Activated CD4-positive, CD25-positive, alpha-beta regulatory T cell treated with anti-CD3 and anti-CD28 coated beads, Interleukin-2, amount 50 U/mL, for 72 hours (primary cell): ENCODE measurements at regions not wholly inside any gene's neighbourhood (a gene's known extent, or its start where the extent isn't known, plus 50 kb on each side); places are given as distances from the start of the nearest gene placed in this dataset.
"Not testable (repeated sequence)": the region's sequence is repeated elsewhere in the genome, so short reads cannot be mapped to it uniquely, and the experiment has no call there.

Source experiments
- DNase-seq: peaks from one replicate; pipeline ENCODE4 v3.0.0; 2021

DNA sequence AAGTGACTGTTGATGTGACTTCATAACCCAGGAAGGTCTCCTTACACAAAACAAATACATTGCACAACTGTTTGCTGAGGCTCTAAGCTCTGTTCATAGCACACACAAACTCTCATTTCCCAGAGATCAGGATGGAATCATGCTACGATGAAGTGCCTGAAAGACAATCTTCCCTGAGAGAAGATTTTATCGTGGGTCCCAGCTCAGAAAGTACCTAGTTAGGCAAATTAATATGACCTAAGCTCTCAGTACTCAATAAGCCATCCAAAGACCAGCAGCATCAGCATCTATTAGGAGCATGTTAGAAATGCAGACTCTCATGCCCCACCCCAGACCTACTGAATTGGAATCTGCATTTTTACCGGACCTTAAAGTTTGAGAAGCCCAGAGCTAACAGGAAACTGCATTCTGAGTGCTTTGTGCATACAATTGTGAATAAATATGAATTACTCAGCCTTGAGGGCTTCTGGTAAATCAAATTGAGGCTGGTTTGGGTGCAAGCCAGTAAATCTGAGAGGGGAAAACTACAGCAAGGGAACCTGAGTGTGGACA is 161.5 kb upstream of the C2CD4B start:
- no peak for DNase-seq

DNA sequence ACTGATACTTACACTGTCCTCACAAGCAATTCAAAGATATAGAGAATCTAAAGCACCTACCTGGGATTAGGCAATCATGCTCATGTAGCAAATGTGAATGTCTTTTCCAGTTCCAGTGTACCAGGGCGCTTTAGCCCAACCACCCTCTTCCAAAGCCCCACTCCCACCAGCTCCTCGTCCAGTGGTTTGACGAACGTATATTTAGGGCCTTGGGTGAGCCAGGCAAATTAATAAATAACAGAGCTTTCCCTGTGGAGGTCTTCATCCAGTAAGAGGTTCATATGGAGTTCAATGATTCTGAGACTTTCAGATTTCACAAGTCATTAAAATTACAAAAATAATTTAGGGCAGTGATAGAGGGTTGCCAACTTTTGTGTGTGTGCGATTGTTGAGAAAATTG is 162.3 kb upstream of the C2CD4B start:
- no peak for DNase-seq

DNA sequence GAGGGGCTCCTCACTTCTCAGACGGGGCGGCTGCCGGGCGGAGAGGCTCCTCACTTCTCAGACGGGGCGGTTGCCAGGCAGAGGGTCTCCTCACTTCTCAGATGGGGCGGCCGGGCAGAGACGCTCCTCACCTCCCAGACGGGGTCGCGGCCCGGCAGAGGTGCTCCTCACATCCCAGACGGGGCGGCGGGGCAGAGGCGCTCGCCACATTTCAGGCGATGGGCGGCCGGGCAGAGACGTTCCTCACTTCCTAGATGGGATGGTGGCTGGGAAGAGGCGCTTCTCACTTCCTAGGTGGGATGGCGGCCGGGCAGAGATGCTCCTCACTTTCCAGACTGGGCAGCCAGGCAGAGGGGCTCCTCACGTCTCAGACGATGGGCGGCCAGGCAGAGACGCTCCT is 167.4 kb upstream of the C2CD4B start:
- DNase-seq, result not testable (repeated sequence)

DNA sequence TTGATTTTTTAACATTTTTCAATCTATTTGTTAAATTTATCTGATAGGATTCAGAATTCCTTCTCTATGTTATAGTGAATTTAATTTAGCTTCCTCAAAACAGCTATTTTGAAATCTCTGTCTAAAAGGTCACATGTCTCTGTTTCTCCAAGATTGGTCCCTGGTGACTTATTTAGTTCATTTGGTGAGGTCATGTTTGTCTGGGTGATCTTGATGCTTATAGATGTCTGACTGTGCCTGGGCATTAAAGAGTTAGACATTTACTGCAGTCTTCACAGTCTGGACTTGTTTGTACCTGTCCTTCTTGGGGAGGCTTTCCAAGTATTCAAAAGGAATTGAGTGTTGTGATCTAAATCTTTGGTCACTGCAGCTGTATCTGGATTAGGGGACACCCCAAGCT is 169.5 kb upstream of the C2CD4B start:
- DNase-seq, result no peak

DNA sequence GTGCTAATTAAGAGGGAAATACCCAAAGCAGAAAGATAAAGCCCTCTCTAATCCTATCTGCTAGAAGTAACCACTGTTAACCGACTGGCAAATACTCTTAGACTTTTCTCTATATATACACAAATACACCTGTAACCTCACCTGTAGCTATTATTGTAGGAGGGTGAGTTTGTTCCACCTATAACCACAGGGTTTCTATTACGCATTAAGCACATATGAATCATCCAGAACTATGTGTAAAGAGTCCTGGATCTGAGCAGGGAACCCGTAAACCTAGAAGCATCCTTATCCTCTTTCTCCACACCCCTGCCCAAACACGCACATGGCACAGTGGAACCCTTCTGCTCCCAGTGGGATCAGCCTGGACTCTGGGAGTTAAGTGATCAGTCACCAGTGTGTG is 172.8 kb upstream of the C2CD4B start:
- DNase-seq, result no peak

DNA sequence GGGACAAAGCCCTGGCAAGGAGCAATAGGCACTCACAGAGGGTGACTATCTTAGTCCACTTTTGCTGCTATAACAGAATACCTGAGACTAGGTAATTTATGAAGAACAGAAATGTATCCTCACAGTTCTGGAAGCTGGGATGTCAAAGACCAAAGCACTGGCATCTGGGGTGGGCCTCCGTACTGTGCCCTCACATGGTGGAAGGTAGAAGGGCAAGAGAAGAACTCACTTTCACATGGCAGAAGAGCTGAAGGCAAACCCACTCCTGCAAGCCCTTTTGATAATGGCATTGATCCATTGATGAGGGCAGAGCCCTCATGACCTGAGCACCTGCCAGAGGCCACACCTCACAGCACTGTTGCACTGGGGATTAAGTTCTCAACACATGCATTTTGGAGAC is 173.4 kb upstream of the C2CD4B start:
- no peak for DNase-seq

DNA sequence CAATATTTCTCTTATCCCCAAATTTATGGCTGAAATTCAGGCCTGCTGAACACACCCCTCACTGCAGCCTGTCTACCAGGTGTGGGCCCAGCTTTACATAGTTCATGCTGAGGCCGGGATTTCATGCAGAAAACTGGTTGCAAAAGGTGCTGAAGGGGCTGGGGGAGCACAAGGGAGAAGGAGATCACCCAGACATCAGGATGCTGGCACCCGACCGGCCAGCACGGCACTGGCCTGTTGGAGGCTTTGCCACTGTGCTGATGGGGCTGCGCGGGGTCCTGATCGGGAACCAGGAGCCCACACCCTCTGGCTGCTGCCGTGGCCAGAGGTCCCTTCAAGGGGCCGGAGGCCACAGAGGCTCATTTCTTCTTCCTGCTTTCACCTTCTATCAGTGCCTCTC is 177.9 kb upstream of the C2CD4B start:
- no peak for DNase-seq

DNA sequence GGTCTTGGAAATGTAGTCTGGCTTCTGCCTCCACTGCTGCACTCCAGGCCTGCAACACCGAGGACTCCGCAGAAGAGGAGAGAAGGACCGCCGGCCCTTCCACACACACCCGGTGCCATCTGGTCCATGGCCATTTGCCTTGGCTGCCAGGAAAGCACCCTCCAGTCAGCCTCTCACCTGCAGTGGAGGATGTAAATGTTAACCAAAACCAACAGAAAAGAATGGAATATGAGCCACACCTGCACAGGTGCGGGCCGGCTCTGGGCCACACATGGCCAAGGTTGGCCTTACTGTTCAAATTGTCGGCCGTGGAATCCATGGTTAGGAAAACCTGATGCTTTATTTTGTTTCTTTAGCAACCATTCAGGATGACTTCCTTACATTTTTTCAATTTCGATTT is 178.3 kb upstream of the C2CD4B start:
- no peak for DNase-seq

DNA sequence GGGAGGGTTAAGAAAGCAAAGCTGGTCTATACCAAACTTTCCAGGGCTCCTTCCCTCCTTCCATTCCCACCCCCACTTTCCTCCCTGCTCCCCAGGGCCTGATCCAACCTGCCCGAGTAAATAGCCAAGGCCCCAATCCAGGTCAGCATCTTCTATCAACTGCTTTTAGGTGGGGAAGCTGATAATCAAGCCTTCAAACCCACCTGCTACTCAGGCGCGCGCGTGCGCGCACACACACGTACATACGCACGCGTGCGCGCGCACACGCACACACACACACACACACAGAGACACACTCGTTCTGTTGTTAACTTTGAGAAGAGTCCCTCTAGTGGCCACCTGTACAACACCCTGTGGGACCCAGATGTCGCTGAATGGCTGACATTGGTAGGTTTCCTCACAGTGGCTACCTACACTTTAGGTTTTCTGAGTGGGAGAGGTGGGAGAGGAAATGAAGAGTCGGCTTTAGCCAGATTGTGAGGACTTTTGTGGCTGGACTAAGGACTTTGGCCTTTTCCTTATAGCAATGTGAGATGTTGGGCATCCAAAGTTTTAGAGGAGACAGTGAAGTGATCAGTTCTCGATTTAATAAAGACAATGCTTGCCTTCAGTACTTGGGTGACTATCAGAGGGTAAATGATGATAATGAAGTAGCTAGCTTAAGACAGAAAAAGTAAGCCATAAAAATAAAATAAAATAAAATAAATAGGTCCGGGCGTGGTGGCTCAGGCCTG is 179.9 kb upstream of the C2CD4B start:
- DNase-seq, result peak; percentile 34

DNA sequence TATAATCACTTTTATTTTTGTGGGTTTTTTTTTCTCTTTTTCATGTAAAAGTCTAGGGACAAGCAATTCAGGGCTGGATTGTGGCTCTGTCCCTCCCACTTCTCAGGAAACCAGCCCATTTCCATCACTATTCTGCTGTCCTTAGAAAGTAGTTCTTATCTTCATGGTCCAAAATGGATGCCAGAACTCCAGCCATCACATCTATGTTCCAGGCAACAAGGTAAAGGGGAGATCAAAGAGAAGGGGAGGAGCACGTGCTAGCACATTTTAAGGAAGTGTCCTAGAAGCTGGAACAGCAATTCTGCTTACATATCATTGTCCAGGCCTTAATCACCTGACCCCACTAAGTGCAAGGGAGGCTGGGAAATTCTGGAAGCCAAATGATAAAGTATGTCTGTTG is 181.1 kb upstream of the C2CD4B start:
- DNase-seq, result no peak

DNA sequence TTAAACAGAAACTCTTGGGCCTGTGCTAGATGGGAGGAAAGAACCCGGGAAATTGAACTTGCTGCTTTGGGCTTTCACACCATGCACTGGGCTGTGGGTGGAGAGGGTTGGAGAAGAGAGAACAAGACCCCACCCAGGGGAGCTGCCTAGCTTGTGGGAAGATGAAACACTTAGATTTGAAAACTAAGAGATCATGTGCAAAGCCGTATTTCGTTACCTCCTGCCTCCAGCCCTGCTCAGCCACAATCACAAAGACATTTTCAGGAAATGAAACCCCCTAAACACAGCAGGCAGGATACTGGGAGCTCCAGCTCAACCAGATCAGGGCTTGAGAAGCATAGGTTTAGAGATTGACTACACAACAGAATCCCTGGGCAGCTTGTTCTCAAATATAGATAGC is 183.0 kb upstream of the C2CD4B start:
- no peak for DNase-seq

DNA sequence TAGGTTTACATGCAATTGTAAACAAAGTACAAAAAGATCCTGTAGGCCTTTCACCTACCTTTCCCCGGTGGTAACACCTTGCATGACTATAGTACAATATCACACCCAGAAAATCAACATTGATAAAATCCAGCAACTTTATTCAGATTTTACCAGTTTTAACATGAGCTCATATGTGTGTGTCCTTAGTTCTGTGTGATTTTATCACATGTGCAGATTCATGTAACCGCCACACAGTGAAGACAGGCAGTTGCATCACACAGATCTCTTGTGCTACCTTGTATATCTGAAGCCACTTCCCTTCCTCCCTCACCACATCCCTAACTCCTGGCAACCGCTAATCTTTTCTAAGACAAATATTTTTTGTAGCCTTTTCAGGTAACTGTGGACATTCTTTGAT is 183.5 kb upstream of the C2CD4B start:
- no peak for DNase-seq

DNA sequence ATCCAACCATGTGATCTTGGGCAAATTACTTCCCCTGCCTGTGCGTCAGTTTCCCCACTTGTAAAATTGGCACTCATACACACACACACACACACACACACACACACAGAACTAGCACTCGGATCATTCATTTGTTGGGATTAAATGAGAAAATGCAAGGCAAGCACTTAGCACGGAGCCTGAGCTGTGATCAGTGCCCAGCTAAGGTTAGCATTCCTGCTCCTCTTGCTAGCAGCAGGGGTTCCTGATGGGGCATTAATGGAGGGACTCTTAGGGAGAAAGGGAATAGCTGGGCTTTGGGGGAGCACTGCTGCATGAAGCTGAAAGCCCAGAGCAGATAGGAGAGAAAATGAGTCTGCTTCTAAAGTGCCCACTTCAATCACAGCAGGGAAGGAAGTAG is 187.7 kb upstream of the C2CD4B start:
- DNase-seq, result no peak

DNA sequence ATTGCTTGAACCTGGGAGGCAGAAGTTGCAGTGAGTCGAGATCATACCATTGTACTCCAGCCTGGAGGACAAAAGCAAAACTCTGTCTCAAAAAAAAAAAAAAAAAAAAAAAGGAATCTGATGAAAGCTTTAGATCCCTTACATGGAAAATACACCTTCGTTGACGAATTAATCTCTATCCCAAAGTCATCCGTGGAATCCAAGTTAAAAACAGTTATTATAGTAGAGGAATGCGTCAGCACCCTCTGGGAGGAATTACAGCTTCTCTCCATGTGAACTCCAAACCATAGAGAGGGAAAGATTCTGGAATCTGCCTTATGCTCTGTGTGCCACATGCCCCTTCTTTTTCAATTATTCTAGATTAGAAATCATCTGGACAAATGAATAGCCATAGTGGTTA is 192.3 kb upstream of the C2CD4B start:
- DNase-seq, result no peak

DNA sequence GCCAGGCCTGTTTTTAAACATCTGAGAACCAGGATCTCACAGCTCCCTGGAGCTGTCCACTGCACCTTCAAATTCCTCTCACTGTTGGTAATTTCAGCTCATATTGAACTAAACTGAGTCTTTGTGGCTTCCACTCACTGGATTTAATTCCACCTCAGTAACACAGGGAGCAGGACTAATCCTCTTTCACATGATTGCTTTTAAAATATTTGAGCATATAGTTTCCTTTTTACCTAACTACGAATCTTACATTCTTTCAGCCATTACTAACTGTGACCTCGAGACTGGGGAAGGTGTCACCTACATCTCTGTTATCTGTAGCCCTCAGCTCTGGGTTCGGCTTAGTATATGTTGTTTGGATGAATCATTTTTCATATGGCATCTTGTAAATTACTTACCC is 194.3 kb upstream of the C2CD4B start:
- DNase-seq, result no peak

DNA sequence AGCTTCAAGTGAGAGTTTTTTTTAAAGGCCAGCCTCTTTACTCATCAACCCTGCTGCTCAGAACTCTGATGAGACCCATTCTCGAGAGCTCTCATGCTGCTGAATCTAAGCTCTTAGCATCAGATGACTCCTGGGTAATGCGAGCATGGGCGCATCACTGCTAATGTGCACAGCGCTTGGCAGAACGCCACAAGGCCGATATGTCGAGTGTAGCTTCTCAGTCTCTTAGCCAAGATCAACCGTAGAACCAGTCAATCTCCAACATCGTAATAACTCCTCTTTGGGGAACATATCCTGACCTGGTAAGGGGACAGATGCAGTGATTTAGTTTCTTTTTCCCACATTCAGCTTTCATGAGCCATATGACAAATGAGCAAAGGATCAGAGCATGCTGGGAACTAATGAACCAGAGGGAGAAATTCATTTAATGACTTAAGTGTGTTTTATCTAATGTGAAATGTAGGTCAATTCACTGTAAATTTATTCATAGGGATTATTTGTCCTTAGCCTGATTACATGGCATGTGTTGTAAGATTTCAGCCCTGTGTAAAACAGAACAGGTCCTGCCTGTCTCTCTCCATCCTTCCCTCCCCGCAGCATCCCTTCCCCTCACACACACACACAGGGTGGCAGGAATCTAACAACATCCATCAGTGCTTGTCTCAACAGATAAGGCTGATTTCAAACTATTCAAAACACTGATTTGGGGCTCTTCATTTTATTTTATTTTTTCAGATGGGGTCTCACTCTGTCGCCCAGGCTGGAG is 195.4 kb upstream of the C2CD4B start:
- DNase-seq, result no peak

DNA sequence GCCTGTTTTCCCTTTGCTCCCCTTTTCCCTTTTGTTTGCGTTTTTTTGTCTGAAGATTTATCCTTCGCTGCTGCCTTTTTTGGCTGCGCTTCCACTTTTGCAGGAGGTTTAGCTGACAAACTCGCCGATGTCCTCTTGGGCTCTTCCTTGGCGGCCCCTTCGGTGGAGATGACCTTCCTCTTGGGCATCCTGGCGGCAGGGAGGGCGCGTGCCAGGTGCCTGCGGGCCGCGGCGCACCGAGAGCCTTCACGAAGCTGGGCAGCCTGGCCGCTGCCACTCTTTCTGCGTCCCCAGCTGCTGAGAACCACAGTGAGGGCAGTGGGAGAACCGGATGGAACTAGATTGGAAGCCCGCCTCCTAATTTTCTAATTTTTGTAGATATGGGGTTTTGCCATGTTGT is 197.1 kb upstream of the C2CD4B start:
- DNase-seq, result no peak

DNA sequence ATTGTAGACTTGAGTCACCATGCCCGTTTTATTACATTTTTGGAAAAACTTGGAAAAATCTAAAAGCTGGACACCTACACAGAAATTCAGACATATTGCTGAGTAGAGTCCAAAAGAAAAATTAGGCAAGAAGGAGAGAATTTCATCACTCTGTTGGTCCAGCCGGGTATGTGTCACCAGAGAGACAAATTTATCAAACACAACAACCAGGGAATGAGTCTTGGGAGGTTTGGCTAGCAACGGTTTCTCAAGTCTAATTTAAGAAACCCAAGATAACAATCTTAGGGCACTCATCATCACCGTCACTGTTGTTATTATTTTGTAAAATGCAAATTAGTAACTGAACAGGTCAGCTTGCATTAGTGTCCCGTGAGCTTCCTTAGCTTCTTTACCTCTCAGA is 197.5 kb upstream of the C2CD4B start:
- DNase-seq, result no peak

DNA sequence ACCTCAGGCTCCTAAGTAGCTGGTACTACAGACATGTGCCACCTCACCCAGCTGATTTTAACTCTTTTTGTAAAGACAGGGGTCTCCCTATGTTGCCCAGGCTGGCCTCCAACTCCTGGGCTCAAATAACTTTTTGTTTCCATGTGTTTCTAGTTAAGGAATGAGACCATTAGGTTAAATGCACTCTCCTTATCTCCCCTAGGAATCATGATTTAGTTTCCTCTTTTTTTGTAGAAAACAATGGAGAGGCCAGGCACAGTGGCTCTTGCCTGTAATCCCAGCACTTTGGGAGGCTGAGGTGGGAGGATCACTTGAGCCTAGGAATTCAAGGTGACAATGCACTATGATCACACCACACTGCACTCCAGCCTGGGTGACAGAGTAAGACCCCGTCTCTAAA is 198.8 kb upstream of the C2CD4B start:
- DNase-seq, result no peak

DNA sequence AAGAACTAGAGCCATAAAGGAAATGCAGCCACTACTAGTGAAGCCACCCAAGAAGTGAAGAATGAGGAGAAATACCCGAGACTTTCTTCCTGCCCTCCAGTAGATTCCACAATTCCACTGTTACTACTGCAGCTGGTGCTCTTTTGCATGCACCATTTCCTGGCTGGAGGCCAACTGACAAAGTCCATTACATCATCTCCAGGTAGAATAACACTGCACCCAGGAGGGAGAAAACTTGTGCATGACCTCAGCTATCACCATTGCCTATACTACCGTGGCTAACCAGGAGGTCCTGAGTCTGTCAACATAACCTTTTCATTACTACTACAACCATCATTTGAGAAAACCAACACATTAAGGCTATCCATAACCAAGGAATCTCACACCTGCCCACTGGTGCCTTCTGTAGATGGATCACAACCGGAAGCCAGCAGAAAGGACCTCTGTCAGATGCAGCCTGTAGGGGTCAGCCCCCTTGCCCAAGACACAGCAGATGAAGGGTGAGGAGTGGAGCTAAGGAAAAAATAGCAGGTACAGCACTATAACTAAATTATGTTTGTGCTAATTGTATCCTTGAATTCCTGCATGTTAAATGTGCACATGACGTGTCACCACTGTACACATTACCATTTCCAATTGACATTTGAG is 200.8 kb upstream of the C2CD4B start:
- no peak for DNase-seq

DNA sequence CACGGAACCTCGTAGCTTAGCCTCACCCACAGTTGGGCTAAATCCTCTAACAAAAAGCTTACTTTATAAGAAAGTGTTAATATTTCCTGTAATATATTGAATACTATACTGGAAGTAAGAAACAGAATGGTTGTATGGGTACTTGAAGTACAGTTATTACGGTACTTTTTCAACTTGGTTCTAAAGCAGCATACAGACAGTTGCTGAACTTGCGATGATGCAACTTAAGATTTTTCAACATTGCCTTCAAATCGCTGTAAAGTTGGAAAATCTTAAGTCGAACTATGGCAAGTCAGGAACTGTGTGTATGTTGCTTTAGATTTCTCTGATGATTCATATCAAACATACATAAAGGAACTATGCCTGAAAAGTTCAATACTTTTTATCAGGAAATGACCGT is 204.4 kb upstream of the C2CD4B start:
- no peak for DNase-seq

DNA sequence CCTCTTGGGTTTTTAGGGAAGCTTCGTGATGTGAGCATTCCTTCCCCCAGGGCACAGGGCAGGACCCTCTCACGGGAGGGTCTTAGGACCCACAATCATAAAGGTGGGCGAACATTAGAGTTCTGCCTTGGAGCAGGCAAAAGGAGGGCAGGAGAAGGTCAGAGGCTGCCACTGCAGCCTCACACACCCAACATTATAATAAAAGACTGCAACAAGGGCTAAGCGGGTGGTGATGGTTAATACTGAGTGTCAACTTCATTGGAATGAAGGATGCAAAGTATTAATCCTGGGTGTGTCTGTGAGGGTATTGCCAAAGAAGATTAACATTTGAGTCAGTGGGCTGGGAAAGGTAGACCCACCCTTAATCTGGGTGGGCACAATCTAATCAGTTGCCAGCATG is 206.6 kb upstream of the C2CD4B start:
- DNase-seq, result not testable (repeated sequence)

DNA sequence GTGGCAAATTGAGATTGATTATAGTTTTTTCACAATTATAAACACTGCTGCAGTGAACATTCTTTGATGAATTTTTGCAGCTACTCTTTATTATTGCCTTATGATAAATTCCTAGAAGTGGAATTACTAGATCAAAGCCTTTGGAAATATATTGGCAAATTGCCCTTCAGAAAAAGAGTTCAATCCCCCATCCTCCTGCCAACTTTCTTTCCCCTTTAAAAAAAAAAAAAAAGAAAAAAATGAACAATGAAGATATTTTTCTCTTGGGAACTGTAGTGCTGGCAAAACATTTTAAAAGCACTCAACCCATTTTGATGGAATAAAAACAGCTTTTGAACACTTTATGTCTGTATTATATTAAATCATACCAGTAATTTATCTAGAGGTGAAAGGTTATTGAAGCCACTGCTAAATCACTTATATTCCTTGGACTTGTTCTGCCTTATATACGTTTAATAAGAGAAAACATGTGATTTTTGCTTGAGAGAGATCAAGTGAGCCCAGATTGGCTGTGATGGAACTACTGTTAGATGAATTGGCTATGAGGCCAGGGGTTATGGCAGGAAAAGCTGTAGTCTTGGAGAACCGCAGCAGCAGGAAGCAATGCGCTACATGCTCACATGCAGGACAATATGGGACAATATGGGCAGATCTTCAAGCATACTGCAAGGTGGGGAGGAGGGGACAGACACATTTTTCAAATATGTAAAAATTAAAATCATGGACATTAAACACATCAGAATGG is 212.8 kb upstream of the C2CD4B start:
- no peak for DNase-seq
